Right cardiac atrium (tissue), 5 donors: ENCODE measurements at regions not wholly inside any gene's neighbourhood (a gene's known extent, or its start where the extent isn't known, plus 50 kb on each side); places are given as distances from the start of the nearest gene placed in this dataset.

ENCODE experiments used
- ATAC-seq, 2 donors: fragments of 200-7000 bp; cut with Tn5 transposase; one replicate each; pipeline versions ENCODE4 v1.8.0 to v1.9.1; 2020; ENCODE audit warnings: moderate library complexity in 2 of 2, mild to moderate bottlenecking in 1 of 2
- DNase-seq, 3 donors: peaks; one replicate each; pipeline ENCODE4 v3.0.0-alpha.2; 2020
- H3K27ac ChIP-seq: one replicate; pipeline ENCODE4 v1.5.1; 2013; ENCODE audit warnings: mild to moderate bottlenecking, low read length, control low read depth, moderate library complexity
- H3K27me3 ChIP-seq: one replicate; pipeline ENCODE4 v1.6.1; 2013; ENCODE audit not compliant: control insufficient read depth, insufficient read depth
- H3K4me1 ChIP-seq: one replicate; pipeline ENCODE4 v1.6.1; 2013; ENCODE audit warnings: low read length; ENCODE audit not compliant: control insufficient read depth, insufficient read depth
- H3K4me3 ChIP-seq: one replicate; pipeline ENCODE4 v1.5.1; 2013; ENCODE audit warnings: low read length, control low read depth
- H3K9me3 ChIP-seq: one replicate; pipeline ENCODE4 v1.6.1; 2013; ENCODE audit warnings: low read length; ENCODE audit not compliant: control insufficient read depth
- WGBS: extraction: QIAGEN DNeasy Blood & Tissue Kit; methylation state at CpG from one replicate; pipeline ENCODE4 v1.1.7; 2013; 5-methylcytosine and 5-hydroxymethylcytosine counted together
- intact Hi-C, 4 donors: fragments of 100-400 bp; cut with DNase I; formaldehyde crosslinking; loops; one replicate each; pipeline versions ENCODE4 v1.11.0 to v1.14.0; 2022 to 2023
- donor health status: healthy with polysubstance abuse.
- donor health status: DM: no; HTN: yes; CAD: no.
- donor health status: DM: no; HTN: no; CAD: no.
- donor health status: DM: no; HTN: yes; CAD: no; lungs with severe emphysema.
- donor health status: DM: yes; HTN: yes; CAD: no.

DNA sequence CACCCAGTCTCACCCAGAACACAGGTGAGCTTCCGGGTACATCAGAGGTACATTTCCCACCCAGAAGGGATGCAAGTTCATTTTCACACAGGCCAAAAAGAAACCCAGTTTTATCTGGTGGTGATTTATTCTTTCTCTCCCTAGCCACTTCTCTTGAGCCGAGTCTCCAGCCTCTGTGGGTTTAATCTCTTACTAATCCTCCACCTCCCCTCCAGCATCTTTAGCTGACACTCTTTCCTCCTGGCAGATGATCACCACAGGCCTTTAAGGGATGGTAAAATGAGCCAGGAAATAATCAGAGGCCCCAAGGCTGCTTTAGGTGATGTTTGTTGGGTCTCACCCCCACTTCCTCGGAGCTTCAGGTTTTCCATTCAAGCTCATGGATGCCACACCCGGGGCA lies 145.7 kb upstream of the DLX2 start:
- H3K27me3 ChIP-seq: no peaks in the 10 kb centered on the region
- no peak overlapping the region for H3K27ac ChIP-seq
- no peak overlapping the region for H3K4me3 ChIP-seq
- 70% methylated on average over 4 of the region's 4 CpGs for WGBS
- peaks cover 4% of the 10 kb centered on the region for H3K4me1 ChIP-seq
- H3K9me3 ChIP-seq: no peaks in the 10 kb centered on the region
- no peak for ATAC-seq
- intact Hi-C loops: no loop called here
- DNase-seq: no peak

DNA sequence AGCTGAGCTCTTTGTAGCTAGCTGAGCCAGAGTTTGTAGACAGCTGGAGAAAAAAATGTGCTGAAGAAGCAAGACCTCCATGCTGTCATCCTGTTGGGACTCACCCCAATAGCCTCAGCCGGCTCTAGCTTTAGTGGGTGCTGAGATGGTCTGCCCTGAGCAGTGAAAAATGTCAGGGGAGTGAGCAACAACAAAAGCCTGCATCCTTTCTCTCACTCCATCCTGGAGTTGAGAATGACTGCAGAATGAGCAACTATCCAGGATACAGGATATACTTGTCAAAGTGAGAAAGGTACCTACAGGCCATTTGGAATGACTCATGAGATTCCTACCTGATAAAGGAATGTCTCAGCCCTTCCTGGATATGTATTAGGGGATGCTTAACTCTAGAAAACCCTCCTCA lies 146.1 kb upstream of the DLX2 start:
- no peak for DNase-seq
- ATAC-seq: no peak
- peaks cover 4% of the 10 kb centered on the region for H3K4me1 ChIP-seq
- no peak overlapping the region for H3K27ac ChIP-seq
- H3K9me3 ChIP-seq: no peaks in the 10 kb centered on the region
- H3K4me3 ChIP-seq: no peak overlapping the region
- WGBS: 71% methylated on average over 1 of the region's 1 CpG
- intact Hi-C loops: no loop called here
- no peaks in the 10 kb centered on the region for H3K27me3 ChIP-seq

DNA sequence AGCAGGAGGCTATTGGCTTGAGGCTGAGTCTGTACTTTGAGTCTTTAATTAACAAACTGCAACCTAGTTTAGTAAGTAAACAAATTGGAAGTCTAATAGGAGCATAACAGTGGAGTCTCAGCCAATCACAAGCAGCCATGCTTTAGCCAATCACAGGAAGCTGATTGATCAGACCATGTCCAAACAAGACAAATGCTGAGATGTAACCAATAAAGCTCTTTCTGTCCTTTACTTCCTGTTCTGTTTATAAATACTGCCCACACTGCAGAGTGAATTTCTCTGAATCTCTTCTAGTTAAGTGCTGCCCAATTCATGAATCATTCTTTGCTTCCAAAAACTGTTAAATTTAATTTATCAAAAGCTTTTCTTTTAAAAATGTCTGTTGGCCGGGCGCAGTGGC lies 146.6 kb upstream of the DLX2 start:
- ATAC-seq: no peak
- Histone ChIP-seq H3K27me3 (no peaks in the 10 kb centered on the region), H3K4me3 (no peak overlapping the region), H3K4me1 (peaks cover 4% of the 10 kb centered on the region), H3K9me3 (no peaks in the 10 kb centered on the region), H3K27ac (no peak overlapping the region)
- 91% methylated on average over 2 of the region's 2 CpGs for WGBS
- no peak for DNase-seq
- intact Hi-C loops: no loop called here

DNA sequence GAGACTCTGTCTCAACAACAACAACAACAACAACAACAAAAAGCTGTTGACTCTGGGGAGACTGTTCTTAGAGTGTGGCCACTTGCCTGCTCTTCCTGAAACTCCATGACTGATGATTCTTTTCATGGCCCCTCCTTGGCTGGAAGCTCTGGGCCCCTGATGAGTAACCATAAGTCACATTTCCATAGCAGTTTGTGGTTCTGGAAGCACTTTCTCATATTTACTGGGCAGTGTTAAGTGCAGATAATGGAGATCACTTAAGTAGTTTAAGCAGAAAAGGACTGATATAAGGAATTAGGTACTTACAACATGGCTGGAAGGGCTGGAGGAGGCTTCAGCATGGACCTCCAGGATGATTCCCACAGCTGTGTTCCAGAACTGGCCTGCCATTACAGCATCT lies 147.3 kb upstream of the DLX2 start:
- Histone ChIP-seq H3K27me3 (no peaks in the 10 kb centered on the region), H3K4me3 (no peak overlapping the region), H3K27ac (no peak overlapping the region), H3K9me3 (no peaks in the 10 kb centered on the region), H3K4me1 (peaks cover 4% of the 10 kb centered on the region)
- ATAC-seq (no peak), DNase-seq (no peak)
- intact Hi-C loops: no loop called here

DNA sequence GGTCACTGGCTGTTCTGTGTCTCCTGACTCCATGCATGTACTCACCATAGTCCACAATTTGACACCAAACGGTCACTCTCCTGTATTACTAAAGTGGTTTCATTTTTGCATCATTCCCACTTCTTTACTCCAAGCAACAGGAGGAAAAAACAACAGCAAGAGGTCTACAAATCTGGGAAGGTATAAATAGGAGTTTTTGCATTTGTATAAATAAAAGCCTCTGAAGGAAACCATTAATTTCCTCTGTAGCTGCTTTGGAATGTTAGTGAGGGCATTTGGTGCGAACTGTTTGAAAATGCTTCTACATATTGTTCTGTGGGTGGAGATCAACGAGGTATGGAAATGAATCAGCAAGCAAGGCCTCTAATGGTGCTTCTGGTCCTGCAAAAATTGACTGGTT lies 148.5 kb upstream of the DLX2 start:
- no peak for ATAC-seq

DNA sequence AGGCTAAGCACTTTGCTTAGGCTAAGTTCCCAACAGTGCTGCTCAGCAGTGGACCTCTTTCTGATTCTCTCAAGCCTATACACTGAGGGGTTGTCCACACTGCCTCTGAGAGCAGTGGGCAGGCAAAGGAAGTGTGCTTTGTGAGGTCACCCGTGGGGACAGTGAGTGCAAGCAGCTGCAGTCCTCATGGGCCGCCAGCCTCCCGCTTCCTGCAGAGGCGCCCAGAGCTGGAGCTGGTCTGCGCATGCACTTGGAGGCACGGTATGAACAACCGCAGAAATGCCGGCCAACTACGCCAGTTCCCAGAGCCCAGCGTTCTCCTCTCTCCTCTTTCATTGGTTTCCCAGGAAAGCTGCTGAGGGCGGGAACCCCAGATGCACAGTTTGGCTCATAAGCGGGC lies 149.5 kb upstream of the DLX2 start:
- WGBS: 60% methylated on average over 12 of the region's 12 CpGs
- Histone ChIP-seq H3K27me3 (no peaks in the 10 kb centered on the region), H3K4me3 (no peak overlapping the region), H3K4me1 (peaks cover 4% of the 10 kb centered on the region), H3K9me3 (no peaks in the 10 kb centered on the region), H3K27ac (peak overlapping the region; percentile 88)
- ATAC-seq (peak; percentile 72 to 85), DNase-seq (peak; percentile 31 to 80 (median 79))
- intact Hi-C loops: no loop called here

More for the DNA sequence above, 148.5 kb upstream of the DLX2 start:
- DNase-seq: no peak
- H3K4me3 ChIP-seq: no peak overlapping the region
- intact Hi-C loops: no loop called here
- peak overlapping the region; percentile 88 for H3K27ac ChIP-seq
- no peaks in the 10 kb centered on the region for H3K27me3 ChIP-seq
- H3K9me3 ChIP-seq: no peaks in the 10 kb centered on the region
- WGBS: 58% methylated on average over 3 of the region's 3 CpGs
- H3K4me1 ChIP-seq: peaks cover 4% of the 10 kb centered on the region

DNA sequence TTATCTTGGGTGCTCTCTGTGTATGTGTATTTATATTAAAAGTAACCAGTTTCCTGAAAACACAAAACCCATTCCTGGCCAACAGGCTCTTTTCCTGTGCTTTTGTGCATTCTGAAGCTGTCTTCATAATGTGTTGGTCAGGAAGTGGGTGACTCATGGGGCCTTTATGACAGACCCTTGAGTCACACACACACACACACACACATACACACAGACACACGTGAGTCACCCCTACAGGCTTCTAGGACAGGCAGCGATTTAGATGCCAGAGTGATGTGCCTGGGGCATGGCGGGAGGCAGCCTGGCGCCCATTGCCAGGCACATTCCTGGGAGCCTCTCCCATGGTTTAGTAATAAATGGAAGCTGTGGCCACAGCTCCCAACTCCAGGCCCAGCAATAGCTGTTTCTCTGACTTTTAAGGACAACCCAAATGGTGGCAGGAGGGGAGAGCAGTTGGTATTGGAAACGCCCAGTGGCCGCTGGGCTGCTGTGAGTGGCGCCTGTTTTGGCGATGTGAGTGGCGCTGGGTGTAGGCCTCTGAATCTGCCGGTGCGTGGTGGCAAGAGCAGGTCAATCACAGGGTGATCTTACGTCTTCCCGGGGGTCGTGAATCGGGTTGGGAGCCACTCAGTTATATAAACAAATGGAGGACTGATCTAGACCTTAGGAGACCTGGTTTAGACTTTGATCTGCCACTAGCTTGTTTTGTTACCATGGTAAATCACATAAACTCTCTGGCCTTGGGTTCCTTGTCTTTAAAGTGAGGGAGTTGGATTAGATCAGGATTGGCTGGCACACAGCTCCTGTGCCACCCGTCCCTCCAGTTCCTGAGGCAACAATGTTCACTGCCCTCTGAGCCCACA lies 150.7 kb upstream of the DLX2 start:
- Histone ChIP-seq H3K4me3 (no peak overlapping the region), H3K9me3 (no peaks in the 10 kb centered on the region), H3K4me1 (peaks cover 4% of the 10 kb centered on the region), H3K27me3 (no peaks in the 10 kb centered on the region), H3K27ac (peak overlapping the region; percentile 50)
- ATAC-seq (peak; percentile 69 to 94), DNase-seq (peak in 2 of 3 donors; percentile 57 to 63)
- WGBS: 72% methylated on average over 16 of the region's 16 CpGs
- intact Hi-C loops: no loop called here

DNA sequence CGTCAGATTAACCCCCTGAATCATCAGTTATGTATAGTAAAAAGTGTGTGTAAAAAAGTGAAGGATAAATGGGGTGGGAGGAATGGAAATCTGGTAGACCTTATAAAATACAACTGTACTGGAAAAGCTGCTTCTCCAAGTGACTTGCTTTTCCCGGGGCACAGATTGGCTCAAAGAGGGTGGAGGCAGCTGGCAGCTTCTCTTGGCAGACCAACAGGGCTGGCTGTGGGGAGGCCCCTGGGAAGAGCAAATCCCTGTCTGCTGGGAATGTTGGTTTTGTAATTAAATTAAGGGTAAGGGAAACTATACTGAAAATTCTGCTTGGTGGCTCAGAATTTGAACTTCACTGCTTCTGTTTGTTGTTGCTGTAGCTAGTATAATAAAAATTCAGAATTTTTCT lies 154.2 kb upstream of the DLX2 start:
- no peak overlapping the region for H3K27ac ChIP-seq
- WGBS: 58% methylated on average over 2 of the region's 2 CpGs
- H3K4me3 ChIP-seq: no peak overlapping the region
- ATAC-seq: no peak
- H3K4me1 ChIP-seq: no peaks in the 10 kb centered on the region
- H3K9me3 ChIP-seq: no peaks in the 10 kb centered on the region
- H3K27me3 ChIP-seq: no peaks in the 10 kb centered on the region
- intact Hi-C loops: no loop called here
- DNase-seq: peak in 1 of 3 donors; percentile 55

DNA sequence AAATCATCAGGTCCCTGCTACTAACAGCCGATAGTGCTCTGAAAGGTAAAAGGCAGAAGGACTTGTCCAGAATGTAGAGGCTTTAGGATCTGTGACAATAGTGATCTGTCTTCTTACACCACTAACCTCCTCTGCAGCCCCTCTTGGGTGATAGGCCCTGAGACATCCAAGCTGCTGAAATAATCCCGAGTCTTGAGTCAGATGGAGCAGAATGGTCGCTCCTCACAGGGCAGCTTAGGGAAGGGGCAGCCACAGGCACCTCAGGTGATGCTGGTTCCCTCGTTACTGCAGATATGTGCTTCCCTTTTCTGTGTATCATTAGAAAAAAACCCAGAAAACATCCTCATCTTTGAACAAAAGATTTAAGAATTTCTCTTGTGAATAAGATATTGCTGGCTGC lies 157.1 kb upstream of the DLX2 start:
- 81% methylated on average over 4 of the region's 4 CpGs for WGBS
- H3K4me1 ChIP-seq: no peaks in the 10 kb centered on the region
- ATAC-seq (no peak), DNase-seq (no peak)
- H3K27ac ChIP-seq: no peak overlapping the region
- H3K4me3 ChIP-seq: no peak overlapping the region
- intact Hi-C loops: no loop called here
- H3K9me3 ChIP-seq: no peaks in the 10 kb centered on the region
- no peaks in the 10 kb centered on the region for H3K27me3 ChIP-seq

DNA sequence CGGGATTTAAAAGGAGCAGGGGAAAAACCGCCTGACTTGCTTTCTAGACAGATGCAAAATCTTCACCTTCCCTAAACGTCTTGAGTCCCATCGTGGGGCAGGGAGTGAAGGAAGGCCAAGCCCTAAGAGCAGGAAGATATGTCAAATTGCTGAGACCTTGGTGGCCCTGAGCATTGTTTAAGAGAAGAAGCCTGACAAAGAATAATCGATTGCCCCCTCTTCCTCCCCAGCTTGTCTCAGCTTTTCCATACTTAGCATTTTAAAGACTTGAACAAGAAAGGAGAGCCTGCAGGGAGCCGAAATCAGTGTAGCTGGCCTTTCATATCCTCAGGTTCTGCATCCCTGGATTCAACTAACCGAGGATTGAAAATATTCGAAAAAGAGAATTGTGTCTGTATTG lies 157.6 kb upstream of the DLX2 start:
- WGBS: 61% methylated on average over 8 of the region's 8 CpGs
- no peak overlapping the region for H3K27ac ChIP-seq
- ATAC-seq (no peak), DNase-seq (no peak)
- no peak overlapping the region for H3K4me3 ChIP-seq
- no peaks in the 10 kb centered on the region for H3K9me3 ChIP-seq
- no peaks in the 10 kb centered on the region for H3K4me1 ChIP-seq
- intact Hi-C loops: no loop called here
- no peaks in the 10 kb centered on the region for H3K27me3 ChIP-seq

DNA sequence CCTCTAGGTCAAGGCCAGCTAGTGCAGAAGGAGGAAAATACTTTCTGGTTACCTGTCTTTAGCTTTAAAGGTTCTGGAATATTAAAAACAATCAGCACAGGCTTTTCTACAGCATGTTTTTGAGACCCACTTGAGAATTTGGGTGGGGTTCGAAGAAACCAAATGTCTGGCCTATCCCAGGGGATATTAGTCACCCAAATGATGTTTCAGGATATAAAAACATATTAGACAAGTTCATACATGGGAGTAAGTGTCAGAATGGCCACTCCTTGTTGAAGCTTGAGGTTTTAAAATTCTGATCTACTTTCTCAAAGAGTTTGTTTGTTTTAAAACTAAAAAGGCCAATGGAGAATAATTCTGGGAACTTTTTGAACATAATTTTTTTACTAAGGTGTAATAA lies 158.6 kb upstream of the DLX2 start:
- no peak for ATAC-seq
- intact Hi-C loops: no loop called here
- H3K27ac ChIP-seq: no peak overlapping the region
- H3K4me1 ChIP-seq: no peaks in the 10 kb centered on the region
- 87% methylated on average over 1 of the region's 1 CpG for WGBS
- no peak for DNase-seq
- no peaks in the 10 kb centered on the region for H3K9me3 ChIP-seq
- H3K4me3 ChIP-seq: no peak overlapping the region
- no peaks in the 10 kb centered on the region for H3K27me3 ChIP-seq

DNA sequence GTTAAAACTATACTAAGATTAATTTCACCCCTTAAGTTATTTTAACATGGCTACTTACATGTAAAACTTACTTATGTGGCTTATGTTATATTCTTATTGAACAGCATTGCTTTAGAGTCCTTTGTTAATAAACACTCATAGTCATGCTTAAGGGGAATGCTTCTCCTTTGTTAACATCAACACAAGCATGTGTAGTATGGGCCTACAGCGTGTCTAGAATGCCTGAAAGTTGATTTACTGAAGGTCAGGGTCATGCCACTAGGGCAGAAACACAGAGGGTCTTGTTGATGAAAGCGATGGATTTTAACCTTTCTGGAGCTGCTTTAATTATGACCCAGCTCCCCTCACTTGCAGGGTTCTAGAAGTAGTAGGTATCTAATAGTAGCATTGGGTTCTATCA lies 159.8 kb upstream of the DLX2 start:
- no peaks in the 10 kb centered on the region for H3K4me1 ChIP-seq
- WGBS: 90% methylated on average over 2 of the region's 2 CpGs
- ATAC-seq (no peak), DNase-seq (no peak)
- no peak overlapping the region for H3K27ac ChIP-seq
- H3K4me3 ChIP-seq: no peak overlapping the region
- no peaks in the 10 kb centered on the region for H3K9me3 ChIP-seq
- intact Hi-C loops: no loop called here
- H3K27me3 ChIP-seq: no peaks in the 10 kb centered on the region
